ENCODE measurements at regions not wholly inside any gene's neighbourhood (a gene's known extent, or its start where the extent isn't known, plus 50 kb on each side); places are given as distances from the start of the nearest gene placed in this dataset.

GRCh38 chr12:16472631-16473030, 125.2 kb downstream of the MGST1 start:
- TF ChIP-seq CTCF (IDR thresholded peaks at IDR 0.05) (no peak), POLR2A (IDR thresholded peaks at IDR 0.05) (no peak), POLR2AphosphoS5 (IDR thresholded peaks at IDR 0.05) (no peak)

All from breast epithelium (tissue), 3 donors.